ENCODE measurements at regions not wholly inside any gene's neighbourhood (a gene's known extent, or its start where the extent isn't known, plus 50 kb on each side); places are given as distances from the start of the nearest gene placed in this dataset.

- DNase-seq (ENCODE audit: low read depth): no peak
- no peak overlapping the region for H3K4me3 ChIP-seq (ENCODE audit: low read depth, low read length)
- TF ChIP-seq CTCF (IDR thresholded peaks at IDR 0.05; ENCODE audit: insufficient read depth, low read depth, low read length): no peak
These were observed 198.7 kb downstream of the AHR start for GRCh38 chr7:17497136-17497535.

GRCh38 chr7:17497549-17498167, 199.2 kb downstream of the AHR start:
- TF ChIP-seq CTCF (IDR thresholded peaks at IDR 0.05; ENCODE audit: insufficient read depth, low read depth, low read length): no peak
- H3K4me3 ChIP-seq (ENCODE audit: low read depth, low read length): no peak overlapping the region
- DNase-seq (ENCODE audit: low read depth): no peak

- H3K4me3 ChIP-seq (ENCODE audit: low read depth, low read length): no peak overlapping the region
- no peak for DNase-seq (ENCODE audit: low read depth)
- no peak for TF ChIP-seq CTCF (IDR thresholded peaks at IDR 0.05; ENCODE audit: insufficient read depth, low read depth, low read length)
These were observed 199.8 kb downstream of the AHR start for GRCh38 chr7:17498230-17498629.

- no peak for TF ChIP-seq CTCF (IDR thresholded peaks at IDR 0.05; ENCODE audit: insufficient read depth, low read depth, low read length)
- no peak overlapping the region for H3K4me3 ChIP-seq (ENCODE audit: low read depth, low read length)
- DNase-seq (ENCODE audit: low read depth): no peak
These were observed 202.3 kb downstream of the AHR start for GRCh38 chr7:17500736-17501135.

- no peak for TF ChIP-seq CTCF (IDR thresholded peaks at IDR 0.05; ENCODE audit: insufficient read depth, low read depth, low read length)
- DNase-seq (ENCODE audit: low read depth): no peak
- no peak overlapping the region for H3K4me3 ChIP-seq (ENCODE audit: low read depth, low read length)
These were observed 203.2 kb downstream of the AHR start for GRCh38 chr7:17501441-17502212.

GRCh38 chr7:17502213-17503060, 204.0 kb downstream of the AHR start:
- no peak overlapping the region for H3K4me3 ChIP-seq (ENCODE audit: low read depth, low read length)
- TF ChIP-seq CTCF (IDR thresholded peaks at IDR 0.05; ENCODE audit: insufficient read depth, low read depth, low read length): no peak
- DNase-seq (ENCODE audit: low read depth): no peak

Data from fibroblast of villous mesenchyme (primary cell).